HAP-1 (cell line): ENCODE measurements at regions not wholly inside any gene's neighbourhood (a gene's known extent, or its start where the extent isn't known, plus 50 kb on each side); places are given as distances from the start of the nearest gene placed in this dataset.

Experiments used
- DNase-seq, 2 experiments: peaks; one replicate each; pipeline ENCODE4 v3.0.0-alpha.2; 2016 to 2020; ENCODE audit warnings: low spot score in 2 of 2
- H3K27me3 ChIP-seq: fragments of 250-450 bp; sonication (Bioruptor Pico); 2 replicates; pipeline ENCODE4 v1.5.1; 2020; ENCODE audit warnings: low read depth, mild to moderate bottlenecking, moderate library complexity
- H3K36me3 ChIP-seq: fragments of 250-450 bp; sonication (Bioruptor Pico); replicated peaks from 2 replicates; pipeline ENCODE4 v1.5.1; 2020; ENCODE audit warnings: mild to moderate bottlenecking
- H3K4me1 ChIP-seq: fragments of 250-450 bp; sonication (Bioruptor Pico); 2 replicates; pipeline ENCODE4 v1.5.1; 2020; ENCODE audit warnings: mild to moderate bottlenecking
- H3K4me3 ChIP-seq: fragments of 250-450 bp; sonication (Bioruptor Pico); 2 replicates; pipeline ENCODE4 v1.5.1; 2020; ENCODE audit warnings: mild to moderate bottlenecking, moderate library complexity
- H3K9me3 ChIP-seq: fragments of 250-450 bp; sonication (Bioruptor Pico); 2 replicates; pipeline ENCODE4 v1.5.1; 2020; ENCODE audit warnings: mild to moderate bottlenecking, moderate library complexity
- in situ Hi-C: fragments of 300-500 bp; cut with MboI; formaldehyde crosslinking; loops from 3 replicates; pipeline ENCODE4 v1.14.3; 2020; ENCODE audit warnings: low sequenced_read_pairs, inconsistent platforms, mixed read lengths

DNA sequence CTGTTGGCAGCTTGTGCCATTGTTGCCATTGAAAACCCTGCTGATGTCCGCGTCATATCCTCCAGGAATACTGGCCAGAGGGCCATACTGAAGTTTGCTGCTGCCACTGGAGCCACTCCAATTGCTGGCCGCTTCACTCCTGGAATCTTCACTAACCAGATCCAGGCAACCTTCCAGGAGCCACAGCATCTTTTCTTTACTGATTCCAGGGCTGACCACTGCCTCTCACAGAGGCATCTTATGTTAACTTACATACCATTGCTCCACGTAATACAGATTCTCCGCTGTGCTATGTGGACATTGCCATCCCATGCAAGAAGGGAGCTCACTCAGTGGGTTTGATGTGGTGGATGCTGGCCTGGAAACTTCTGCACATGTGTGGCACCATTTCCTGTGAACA is 221.8 kb upstream of the FAM83B start:
- no peak for DNase-seq
- H3K4me1 ChIP-seq, result no peaks in the 10 kb centered on the region
- H3K36me3 ChIP-seq, result no peaks in the 10 kb centered on the region
- no peak overlapping the region for H3K4me3 ChIP-seq
- H3K27me3 ChIP-seq, result no peaks in the 10 kb centered on the region
- in situ Hi-C loops, result no loop called here
- H3K9me3 ChIP-seq, result no peaks in the 10 kb centered on the region

- Histone ChIP-seq H3K27me3 (no peaks in the 10 kb centered on the region), H3K4me1 (no peaks in the 10 kb centered on the region), H3K36me3 (no peaks in the 10 kb centered on the region), H3K9me3 (no peaks in the 10 kb centered on the region), H3K4me3 (no peak overlapping the region)
- in situ Hi-C loops, result no loop called here
- no peak for DNase-seq
Measured at GRCh38 chr6:54629131-54629530, 217.4 kb upstream of the FAM83B start.

- Histone ChIP-seq H3K36me3 (no peaks in the 10 kb centered on the region), H3K9me3 (no peaks in the 10 kb centered on the region), H3K27me3 (no peaks in the 10 kb centered on the region), H3K4me1 (no peaks in the 10 kb centered on the region), H3K4me3 (no peak overlapping the region)
- in situ Hi-C loops, result no loop called here
- no peak for DNase-seq
Measured at GRCh38 chr6:54632984-54633565, 213.5 kb upstream of the FAM83B start.

- Histone ChIP-seq H3K9me3 (no peaks in the 10 kb centered on the region), H3K4me3 (no peak overlapping the region)
Measured at GRCh38 chr6:54633601-54634000, 213.0 kb upstream of the FAM83B start.

DNA sequence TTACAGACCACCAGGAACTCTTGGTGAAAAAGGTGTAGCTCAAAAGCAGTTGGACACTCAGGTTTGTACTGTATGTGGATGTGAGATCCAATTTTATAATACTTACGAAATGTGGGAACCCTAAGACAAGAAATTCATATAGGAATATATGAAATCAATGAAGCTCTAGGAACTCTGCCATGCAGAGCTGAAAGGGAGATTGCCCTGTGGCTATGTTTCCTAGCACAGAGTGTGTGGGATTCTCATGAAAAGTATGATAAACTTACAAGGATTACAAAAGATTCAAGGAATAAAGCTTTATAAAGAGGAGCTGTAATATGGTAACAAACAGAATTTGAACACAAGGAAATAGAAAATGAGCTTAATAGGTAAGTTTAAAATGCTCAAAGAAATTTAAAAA is 205.7 kb upstream of the FAM83B start:
- H3K4me3 ChIP-seq, result no peak overlapping the region
- no peaks in the 10 kb centered on the region for H3K4me1 ChIP-seq
- no peak for DNase-seq
- no peaks in the 10 kb centered on the region for H3K36me3 ChIP-seq
- H3K9me3 ChIP-seq, result no peaks in the 10 kb centered on the region
- no peaks in the 10 kb centered on the region for H3K27me3 ChIP-seq
- in situ Hi-C loops, result no loop called here

More at GRCh38 chr6:54633601-54634000, 213.0 kb upstream of the FAM83B start:
- Histone ChIP-seq H3K27me3 (no peaks in the 10 kb centered on the region), H3K36me3 (no peaks in the 10 kb centered on the region), H3K4me1 (no peaks in the 10 kb centered on the region)
- no peak for DNase-seq
- in situ Hi-C loops, result no loop called here

- Histone ChIP-seq H3K4me1 (0 out of 2 replicates have a peak, but pooled peaks cover 2% of the 10 kb centered on the region), H3K9me3 (no peaks in the 10 kb centered on the region), H3K4me3 (no peak overlapping the region), H3K27me3 (no peaks in the 10 kb centered on the region), H3K36me3 (no peaks in the 10 kb centered on the region)
- DNase-seq, result no peak
- in situ Hi-C loops, result no loop called here
Measured at GRCh38 chr6:54646069-54646950, 200.3 kb upstream of the FAM83B start.

- no peaks in the 10 kb centered on the region for H3K27me3 ChIP-seq
- H3K9me3 ChIP-seq, result no peaks in the 10 kb centered on the region
- H3K36me3 ChIP-seq, result no peaks in the 10 kb centered on the region
- H3K4me1 ChIP-seq, result 0 out of 2 replicates have a peak, but pooled peaks cover 2% of the 10 kb centered on the region
- in situ Hi-C loops, result no loop called here
- H3K4me3 ChIP-seq, result no peak overlapping the region
- no peak for DNase-seq
Measured at GRCh38 chr6:54646951-54647664, 199.5 kb upstream of the FAM83B start.

GRCh38 chr6:54654381-54654780 is 192.2 kb upstream of the FAM83B start:
- no peaks in the 10 kb centered on the region for H3K4me1 ChIP-seq
- in situ Hi-C loops, result no loop called here

DNA sequence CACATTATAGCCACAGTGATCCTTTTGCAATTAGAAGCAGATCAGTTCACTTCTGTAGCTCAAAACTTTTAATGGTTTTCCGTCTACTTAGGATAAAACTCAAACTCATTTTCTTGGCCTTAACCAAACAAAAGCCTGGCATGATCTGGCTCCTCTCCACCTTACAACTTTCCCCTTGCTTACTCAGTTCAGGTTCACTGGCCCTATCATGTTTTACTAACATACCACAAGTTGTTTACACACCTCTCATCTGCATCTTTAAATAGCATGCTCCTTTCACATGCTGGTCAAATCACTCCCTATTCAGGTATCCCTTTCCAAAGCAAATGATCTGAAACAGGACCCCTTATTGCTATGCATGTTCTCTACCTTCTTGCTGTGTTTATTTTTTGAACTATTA is 191.4 kb upstream of the FAM83B start:
- H3K4me3 ChIP-seq, result no peak overlapping the region
- H3K9me3 ChIP-seq, result no peaks in the 10 kb centered on the region
- DNase-seq, result no peak
- no peaks in the 10 kb centered on the region for H3K4me1 ChIP-seq
- no peaks in the 10 kb centered on the region for H3K27me3 ChIP-seq
- in situ Hi-C loops, result no loop called here
- H3K36me3 ChIP-seq, result no peaks in the 10 kb centered on the region

More at GRCh38 chr6:54654381-54654780, 192.2 kb upstream of the FAM83B start:
- H3K36me3 ChIP-seq, result no peaks in the 10 kb centered on the region
- no peak overlapping the region for H3K4me3 ChIP-seq
- DNase-seq, result no peak
- H3K27me3 ChIP-seq, result no peaks in the 10 kb centered on the region
- no peaks in the 10 kb centered on the region for H3K9me3 ChIP-seq

- Histone ChIP-seq H3K4me1 (peaks cover 5% of the 10 kb centered on the region), H3K27me3 (no peaks in the 10 kb centered on the region)
- in situ Hi-C loops, result no loop called here
Measured at GRCh38 chr6:54665278-54665677, 181.3 kb upstream of the FAM83B start.

GRCh38 chr6:54680531-54680930 is 166.0 kb upstream of the FAM83B start:
- no peak overlapping the region for H3K4me3 ChIP-seq
- no peak for DNase-seq
- no peaks in the 10 kb centered on the region for H3K9me3 ChIP-seq
- H3K36me3 ChIP-seq, result no peaks in the 10 kb centered on the region
- H3K4me1 ChIP-seq, result no peaks in the 10 kb centered on the region
- H3K27me3 ChIP-seq, result no peaks in the 10 kb centered on the region
- in situ Hi-C loops, result no loop called here

More at GRCh38 chr6:54665278-54665677, 181.3 kb upstream of the FAM83B start:
- peak in 1 of 2 experiments; percentile 62 for DNase-seq
- Histone ChIP-seq H3K4me3 (no peak overlapping the region), H3K9me3 (peaks cover 9% of the 10 kb centered on the region; the same call in 1 of the 2 replicates), H3K36me3 (no peaks in the 10 kb centered on the region)

- no peaks in the 10 kb centered on the region for H3K36me3 ChIP-seq
- H3K27me3 ChIP-seq, result no peaks in the 10 kb centered on the region
- H3K9me3 ChIP-seq, result no peaks in the 10 kb centered on the region
- in situ Hi-C loops, result no loop called here
- H3K4me3 ChIP-seq, result no peak overlapping the region
- H3K4me1 ChIP-seq, result no peaks in the 10 kb centered on the region
- no peak for DNase-seq
Measured at GRCh38 chr6:54681267-54681666, 165.3 kb upstream of the FAM83B start.

- Histone ChIP-seq H3K36me3 (no peaks in the 10 kb centered on the region), H3K4me1 (no peaks in the 10 kb centered on the region), H3K9me3 (no peaks in the 10 kb centered on the region), H3K4me3 (no peak overlapping the region), H3K27me3 (no peaks in the 10 kb centered on the region)
- DNase-seq, result no peak
- in situ Hi-C loops, result no loop called here
Measured at GRCh38 chr6:54681987-54682386, 164.6 kb upstream of the FAM83B start.

DNA sequence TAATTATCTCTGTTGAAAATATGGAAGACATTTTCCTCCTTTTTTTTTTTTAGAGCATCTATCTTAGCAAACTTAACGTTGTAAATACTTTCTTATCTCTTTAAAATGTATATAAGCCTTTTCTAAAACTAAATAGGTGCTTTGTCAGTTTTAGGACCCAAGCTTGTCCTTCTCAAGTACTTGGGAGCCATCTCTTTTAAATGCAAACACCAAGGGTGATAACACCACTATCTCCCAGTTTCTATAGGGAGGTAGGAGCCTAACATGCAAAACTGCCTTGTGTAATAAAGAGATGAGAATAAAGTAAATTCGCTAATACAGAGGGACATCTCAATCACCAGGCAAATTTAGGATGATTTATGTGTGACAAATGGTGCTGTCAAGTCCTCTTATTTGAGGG is 157.0 kb upstream of the FAM83B start:
- in situ Hi-C loops, result no loop called here
- no peak for DNase-seq
- no peaks in the 10 kb centered on the region for H3K36me3 ChIP-seq
- no peaks in the 10 kb centered on the region for H3K4me1 ChIP-seq
- H3K4me3 ChIP-seq, result no peak overlapping the region
- H3K27me3 ChIP-seq, result no peaks in the 10 kb centered on the region
- H3K9me3 ChIP-seq, result no peaks in the 10 kb centered on the region
